A549 (cell line): ENCODE measurements at regions not wholly inside any gene's neighbourhood (a gene's known extent, or its start where the extent isn't known, plus 50 kb on each side); places are given as distances from the start of the nearest gene placed in this dataset.
A peak's percentile ranks its signal among the peaks of the same experiment; 100 is the strongest.
"Not testable (repeated sequence)": the region's sequence is repeated elsewhere in the genome, so short reads cannot be mapped to it uniquely, and the experiment has no call there.

Experiments
- ATAC-seq, 2 experiments: fragments of 200-7000 bp in 1 of 2; fragments of >200 bp in 1 of 2; cut with Nextera tagmentation in 1 of 2; cut with Tn5 transposase in 1 of 2; 3 replicates each; pipeline versions ENCODE4 v1.8.0 to v1.9.1; 2018 to 2020; ENCODE audit warnings: mild to moderate bottlenecking in 1 of 2, moderate library complexity in 1 of 2
- CTCF ChIA-PET: fragments of 300-600 bp; sonication (Branson Sonifier 250); formaldehyde crosslinking; extraction: SDS; loops from one replicate; lab custom pipeline; 2021; ENCODE audit warnings: antibody characterized with exemption, inconsistent platforms; lab: Yijun Ruan, JAX
- POLR2A ChIA-PET: fragments of 350-600 bp; formaldehyde crosslinking; extraction: SDS; loops from one replicate; lab custom pipeline; 2021; ENCODE audit warnings: antibody characterized with exemption, inconsistent platforms; lab: Yijun Ruan, JAX
- DNase-seq, 2 experiments: peaks; one replicate each; pipeline versions ENCODE4 v3.0.0 to v3.0.0-alpha.2; 2011 to 2016; ENCODE audit warnings: low read depth in 1 of 2, low spot score in 1 of 2
- FAIRE-seq: peaks from 2 replicates; lab custom pipeline; 2011; peaks lifted over from hg19 to GRCh38; lab: Jason Lieb, UNC
- H3K27ac ChIP-seq, 2 experiments: fragments of >200 bp; sonication (Bioruptor Twin); formaldehyde crosslinking; 3 replicates each; pipeline ENCODE4 v1.5.1; 2016 to 2017
- H3K4me1 ChIP-seq: fragments of >200 bp; sonication (Bioruptor Twin); formaldehyde crosslinking; 3 replicates; pipeline ENCODE4 v1.6.1; 2016
- H3K4me2 ChIP-seq: fragments of >200 bp; sonication (Bioruptor Twin); formaldehyde crosslinking; 3 replicates; pipeline ENCODE4 v1.6.1; 2016
- H3K4me3 ChIP-seq: fragments of >200 bp; sonication (Bioruptor Twin); formaldehyde crosslinking; 3 replicates; pipeline ENCODE4 v1.5.1; 2016
- H3K9me3 ChIP-seq: fragments of >200 bp; sonication (Bioruptor Twin); formaldehyde crosslinking; 3 replicates; pipeline ENCODE4 v1.6.1; 2016
- BCL3 ChIP-seq: fragments of >200 bp; sonication (Bioruptor Twin); formaldehyde crosslinking; IDR thresholded peaks from 3 replicates; pipeline ENCODE4 v1.6.1; 2016
- BHLHE40 ChIP-seq: IDR thresholded peaks from 2 replicates; pipeline ENCODE4 v1.6.1; 2012; ENCODE audit warnings: low read depth, low read length, inconsistent platforms
- CBX2 ChIP-seq: fragments of 200-600 bp; sonication (generic); IDR thresholded peaks from 2 replicates; pipeline ENCODE4 v1.6.1; 2016; ENCODE audit warnings: low read depth, mild to moderate bottlenecking, borderline replicate concordance
- CEBPB ChIP-seq, 2 experiments: fragments of >200 bp in 1 of 2; sonication (Bioruptor Twin) in 1 of 2; formaldehyde crosslinking in 1 of 2; IDR thresholded peaks; 2 replicates each; pipeline ENCODE4 v1.6.1; 2012 to 2016
- E2F6 ChIP-seq: IDR thresholded peaks from 2 replicates; pipeline ENCODE4 v1.6.1; 2012; ENCODE audit warnings: low read depth, borderline replicate concordance
- ELK1 ChIP-seq: fragments of 150-350 bp; IDR thresholded peaks from 2 replicates; pipeline ENCODE4 v1.6.1; 2014; ENCODE audit warnings: low read depth, mild to moderate bottlenecking, low read length
- EP300 ChIP-seq, 2 experiments: fragments of >200 bp; sonication (Bioruptor Twin); formaldehyde crosslinking; IDR thresholded peaks; 2 replicates in 1 of 2; 3 replicates in 1 of 2; pipeline ENCODE4 v1.6.1; 2016 to 2017
- HOXA7 ChIP-seq: fragments of 250-450 bp; sonication (Bioruptor Pico); IDR thresholded peaks from 2 replicates; pipeline ENCODE4 v1.5.0; 2020; ENCODE audit warnings: mild to moderate bottlenecking, moderate library complexity
- JUN ChIP-seq, 2 experiments: fragments of >200 bp; sonication (Bioruptor Twin); formaldehyde crosslinking; IDR thresholded peaks; 2 replicates in 1 of 2; 3 replicates in 1 of 2; pipeline ENCODE4 v1.6.1; 2016 to 2017
- JUNB ChIP-seq: fragments of >200 bp; sonication (Bioruptor Twin); formaldehyde crosslinking; IDR thresholded peaks from 2 replicates; pipeline ENCODE4 v1.6.1; 2016
- MAFK ChIP-seq: fragments of 450-650 bp; IDR thresholded peaks from 2 replicates; pipeline ENCODE4 v1.6.1; 2014; ENCODE audit not compliant: partially characterized antibody
- MAX ChIP-seq: IDR thresholded peaks from 2 replicates; pipeline ENCODE4 v1.6.1; 2012
- MYC ChIP-seq: IDR thresholded peaks from 2 replicates; pipeline ENCODE4 v1.6.1; 2012; ENCODE audit warnings: mild to moderate bottlenecking, inconsistent platforms, low read length, improper control_type of control experiment, borderline replicate concordance
- NFE2L2 ChIP-seq: fragments of 150-350 bp; conservative IDR thresholded peaks from 2 replicates; pipeline ENCODE4 v1.6.1; 2014; ENCODE audit warnings: low read length
- PBX3 ChIP-seq: IDR thresholded peaks from 2 replicates; pipeline ENCODE4 v1.6.1; 2012
- RAD21 ChIP-seq, 2 experiments: fragments of >200 bp in 1 of 2; sonication (Bioruptor Twin) in 1 of 2; formaldehyde crosslinking in 1 of 2; IDR thresholded peaks in 1 of 2; conservative IDR thresholded peaks in 1 of 2; 2 replicates in 1 of 2; 3 replicates in 1 of 2; pipeline ENCODE4 v1.6.1; 2012 to 2018; ENCODE audit warnings: inconsistent platforms in 1 of 2
- RARB ChIP-seq: fragments of 250-450 bp; sonication (Bioruptor Pico); IDR thresholded peaks from 2 replicates; pipeline ENCODE4 v1.8.0; 2021; ENCODE audit warnings: mild to moderate bottlenecking, moderate library complexity
- RNF2 ChIP-seq: fragments of 200-600 bp; sonication (generic); IDR thresholded peaks from 2 replicates; pipeline ENCODE4 v1.6.1; 2016; ENCODE audit warnings: low read depth, mild to moderate bottlenecking, antibody characterized with exemption, moderate library complexity, borderline replicate concordance
- TP53 ChIP-seq: fragments of 250-450 bp; sonication (Bioruptor Pico); IDR thresholded peaks from 2 replicates; pipeline ENCODE4 v1.5.0; 2021; ENCODE audit warnings: mild to moderate bottlenecking, moderate library complexity
- ZC3H11A ChIP-seq: fragments of 450-650 bp; IDR thresholded peaks from 2 replicates; pipeline ENCODE4 v1.6.1; 2014; ENCODE audit warnings: antibody characterized with exemption, mild to moderate bottlenecking
- WGBS: methylation state at CpG from one replicate; pipeline ENCODE4 v1.1.6; 2017; ENCODE audit errors: missing lambda C conversion rate; 5-methylcytosine and 5-hydroxymethylcytosine counted together

- no peaks in the 10 kb centered on the region for H3K4me1 ChIP-seq
- CTCF ChIA-PET: no interaction called here
- no peak overlapping the region for H3K4me2 ChIP-seq
- H3K4me3 ChIP-seq: no peak overlapping the region
- POLR2A ChIA-PET: no interaction called here
- no peaks in the 10 kb centered on the region for H3K9me3 ChIP-seq
- 19% methylated on average over 2 of the region's 2 CpGs for WGBS
- TF ChIP-seq RNF2 (no peak), NFE2L2 (no peak), EP300 (IDR thresholded peaks at IDR 0.05) (no peak), RAD21 (conservative IDR thresholded peaks at IDR 0.05 in 1 of 2, IDR thresholded peaks at IDR 0.05 in 1 of 2) (no peak), BCL3 (no peak), TP53 (CRISPR knock-in tag) (no peak), HOXA7 (no peak)
- no peak overlapping the region for H3K27ac ChIP-seq
- no peak for DNase-seq
- FAIRE-seq: no peak
- ATAC-seq: no peak
Observed at GRCh38 chr3:147299656-147300055, 106.7 kb downstream of the ZIC4 start.

GRCh38 chr3:147298511-147298982 lies 107.8 kb downstream of the ZIC4 start:
- CTCF ChIA-PET: interaction anchor here (0.6 kb wide), 1 partner anchor 491 kb away, joined by 4 read pairs; no protein-coding TSS in a partner anchor

GRCh38 chr3:147297761-147298350 lies 108.5 kb downstream of the ZIC4 start:
- H3K9me3 ChIP-seq: no peaks in the 10 kb centered on the region
- TF ChIP-seq MAFK (peak; percentile 48), JUNB (no peak)
- TF ChIP-seq, all 56 proteins: peak for 1
- Histone ChIP-seq H3K4me2 (peak overlapping the region; percentile 35), H3K27ac (no peak overlapping the region), H3K4me3 (no peak overlapping the region), H3K4me1 (no peaks in the 10 kb centered on the region)
- WGBS: 36% methylated on average over 6 of the region's 6 CpGs
- POLR2A ChIA-PET: no interaction called here
- CTCF ChIA-PET: no interaction called here
- ATAC-seq (no peak), DNase-seq (no peak), FAIRE-seq (no peak)

More at GRCh38 chr3:147298511-147298982, 107.8 kb downstream of the ZIC4 start:
- FAIRE-seq (no peak), DNase-seq (peak; percentile 3 to 72)
- Histone ChIP-seq H3K4me3 (no peak overlapping the region), H3K4me2 (peak overlapping the region; percentile 35), H3K4me1 (no peaks in the 10 kb centered on the region), H3K9me3 (no peaks in the 10 kb centered on the region)
- POLR2A ChIA-PET: no interaction called here
- no peak for TF ChIP-seq CEBPB (IDR thresholded peaks at IDR 0.05)
- TF ChIP-seq PBX3: no peak
- no peak for TF ChIP-seq CBX2
- TF ChIP-seq MAX: no peak
- TF ChIP-seq, all 56 proteins: peak for 0
- no peak overlapping the region for H3K27ac ChIP-seq
- WGBS: 9% methylated on average over 4 of the region's 4 CpGs
- ATAC-seq: peak; percentile 64 to 73; a peak in 5 of 6 replicates

- CTCF ChIA-PET, H3K4me3 ChIP-seq, H3K9me3 ChIP-seq, DNase-seq, POLR2A ChIA-PET, H3K4me2 ChIP-seq, ATAC-seq, FAIRE-seq, H3K4me1 ChIP-seq, H3K27ac ChIP-seq: not testable (repeated sequence)
- 13% methylated on average over 4 of the region's 4 CpGs for WGBS
Observed at GRCh38 chr3:147287370-147287769, 119.0 kb downstream of the ZIC4 start.

GRCh38 chr3:147269907-147270306 lies 136.4 kb downstream of the ZIC4 start:
- H3K4me1 ChIP-seq: no peaks in the 10 kb centered on the region
- POLR2A ChIA-PET: no interaction called here
- WGBS: 3% methylated on average over 4 of the region's 4 CpGs
- ATAC-seq (no peak), FAIRE-seq (no peak)
- H3K4me3 ChIP-seq: no peak overlapping the region
- H3K27ac ChIP-seq: no peak overlapping the region
- no peak overlapping the region for H3K4me2 ChIP-seq
- TF ChIP-seq RARB (CRISPR knock-in tag) (no peak), E2F6 (no peak), EP300 (IDR thresholded peaks at IDR 0.05) (no peak), BHLHE40 (no peak), CEBPB (IDR thresholded peaks at IDR 0.05) (no peak), JUN (IDR thresholded peaks at IDR 0.05) (no peak), ELK1 (no peak), MYC (no peak), RAD21 (conservative IDR thresholded peaks at IDR 0.05 in 1 of 2, IDR thresholded peaks at IDR 0.05 in 1 of 2) (no peak), ZC3H11A (no peak)
- TF ChIP-seq, all 56 proteins: peak for 0
- H3K9me3 ChIP-seq: no peaks in the 10 kb centered on the region
- no peak for DNase-seq
- CTCF ChIA-PET: no interaction called here
